ENCODE measurements at regions not wholly inside any gene's neighbourhood (a gene's known extent, or its start where the extent isn't known, plus 50 kb on each side); places are given as distances from the start of the nearest gene placed in this dataset.

GRCh38 chr15:92336419-92336987, 57.2 kb upstream of the ST8SIA2 start:
- in situ Hi-C loops (cut with MboI; ENCODE audit: low pct_unique_long_range_greater_than_20kb, low sequenced_read_pairs) = no loop called here
- no peak for DNase-seq

- in situ Hi-C loops (cut with MboI; ENCODE audit: low pct_unique_long_range_greater_than_20kb, low sequenced_read_pairs) = no loop called here
- DNase-seq = no peak
Observed at GRCh38 chr15:92339361-92339760, 54.3 kb upstream of the ST8SIA2 start.

All from KBM-7 (cell line).